ENCODE measurements at regions not wholly inside any gene's neighbourhood (a gene's known extent, or its start where the extent isn't known, plus 50 kb on each side); places are given as distances from the start of the nearest gene placed in this dataset.

- no peaks in the 10 kb centered on the region for H3K9me2 ChIP-seq (ENCODE audit: insufficient read depth)
- H3K4me2 ChIP-seq (ENCODE audit: low read length), result no peak overlapping the region
- CTCF ChIA-PET, result no interaction called here
- H3K27me3 ChIP-seq (ENCODE audit: insufficient read depth, low read length), result no peaks in the 10 kb centered on the region
- no peaks in the 10 kb centered on the region for H3K79me2 ChIP-seq (ENCODE audit: insufficient read depth, low read length)
- RAD21 ChIA-PET (ENCODE audit: low non-redundant PET in 1 of 2, low total read pairs in 2 of 2, uncharacterized antibody in 2 of 2, unreplicated experiment in 2 of 2), result no interaction called here
- no peak overlapping the region for H3K9ac ChIP-seq (ENCODE audit: low read length)
- H3K27ac ChIP-seq (ENCODE audit: low read depth, low read length), result no peak overlapping the region
- intact Hi-C loops (cut with micrococcal nuclease), result no loop called here
- H3K9me3 ChIP-seq (ENCODE audit: control insufficient read depth in 1 of 2, insufficient read depth in 1 of 2, low read depth in 1 of 2, low read length in 2 of 2), result peaks cover 9 to 12% of the 10 kb centered on the region in 2 experiments; a peak in 2 of 4 replicates
- TF ChIP-seq YY1 (IDR thresholded peaks at IDR 0.05; ENCODE audit: extremely low read depth, insufficient replicate concordance, low read depth, low read length), result no peak
- H2AFZ ChIP-seq (ENCODE audit: low read depth, low read length, poor library complexity, severe bottlenecking), result no peak overlapping the region
- no TSS peak for BruUV-seq (replicated peaks)
- H4K20me1 ChIP-seq (ENCODE audit: insufficient read depth), result no peaks in the 10 kb centered on the region
- ATAC-seq (no peak), DNase-seq (ENCODE audit: low read depth, low spot score) (no peak)
- H3K36me3 ChIP-seq (ENCODE audit: control insufficient read depth in 1 of 2, insufficient read depth in 2 of 2, low read length in 2 of 2), result no peaks in the 10 kb centered on the region
- H3K4me3 ChIP-seq (replicated peaks in 1 of 2; ENCODE audit: low read depth in 1 of 2, low read length in 2 of 2), result no peak overlapping the region
- no peaks in the 10 kb centered on the region for H3K4me1 ChIP-seq (ENCODE audit: control insufficient read depth in 1 of 2, insufficient read depth in 2 of 2, low read length in 2 of 2)
- POLR2A ChIA-PET, result no interaction called here
Observed at GRCh38 chr18:67290421-67290820, 226.1 kb downstream of the DSEL start.

- RAD21 ChIA-PET (ENCODE audit: low non-redundant PET in 1 of 2, low total read pairs in 2 of 2, uncharacterized antibody in 2 of 2, unreplicated experiment in 2 of 2), result no interaction called here
- POLR2A ChIA-PET, result no interaction called here
Observed at GRCh38 chr18:67285583-67285982, 230.9 kb downstream of the DSEL start.

More at GRCh38 chr18:67285583-67285982, 230.9 kb downstream of the DSEL start:
- no peak for DNase-seq (ENCODE audit: low read depth, low spot score)
- no peak overlapping the region for H2AFZ ChIP-seq (ENCODE audit: low read depth, low read length, poor library complexity, severe bottlenecking)
- TF ChIP-seq REST (IDR thresholded peaks at IDR 0.05; ENCODE audit: low read depth) (no peak), SP1 (IDR thresholded peaks at IDR 0.05; ENCODE audit: low read depth) (no peak)
- intact Hi-C loops (cut with micrococcal nuclease), result no loop called here
- no peak for ATAC-seq
- no peak overlapping the region for H3K4me3 ChIP-seq (replicated peaks in 1 of 2; ENCODE audit: low read depth in 1 of 2, low read length in 2 of 2)
- no TSS peak for BruUV-seq (replicated peaks)
- no peaks in the 10 kb centered on the region for H3K27me3 ChIP-seq (ENCODE audit: insufficient read depth, low read length)
- H3K4me1 ChIP-seq (ENCODE audit: control insufficient read depth in 1 of 2, insufficient read depth in 2 of 2, low read length in 2 of 2), result no peaks in the 10 kb centered on the region
- no peaks in the 10 kb centered on the region for H3K9me2 ChIP-seq (ENCODE audit: insufficient read depth)
- H4K20me1 ChIP-seq (ENCODE audit: insufficient read depth), result no peaks in the 10 kb centered on the region
- peaks cover 8 to 17% of the 10 kb centered on the region in 2 experiments; a peak in 2 of 4 replicates for H3K9me3 ChIP-seq (ENCODE audit: control insufficient read depth in 1 of 2, insufficient read depth in 1 of 2, low read depth in 1 of 2, low read length in 2 of 2)
- H3K79me2 ChIP-seq (ENCODE audit: insufficient read depth, low read length), result no peaks in the 10 kb centered on the region
- CTCF ChIA-PET, result no interaction called here
- H3K36me3 ChIP-seq (ENCODE audit: control insufficient read depth in 1 of 2, insufficient read depth in 2 of 2, low read length in 2 of 2), result no peaks in the 10 kb centered on the region
- H3K9ac ChIP-seq (ENCODE audit: low read length), result no peak overlapping the region
- H3K4me2 ChIP-seq (ENCODE audit: low read length), result no peak overlapping the region
- H3K27ac ChIP-seq (ENCODE audit: low read depth, low read length), result no peak overlapping the region

Measured in HCT116 (cell line).